Neural progenitor cell (in vitro differentiated cells): ENCODE measurements at regions not wholly inside any gene's neighbourhood (a gene's known extent, or its start where the extent isn't known, plus 50 kb on each side); places are given as distances from the start of the nearest gene placed in this dataset.
A peak's percentile ranks its signal among the peaks of the same experiment; 100 is the strongest.

ENCODE experiments used
- DNase-seq: peaks from one replicate; pipeline ENCODE4 v3.0.0-alpha.2; 2016; ENCODE audit warnings: low spot score
- H2AFZ ChIP-seq: fragments of 200-600 bp; sonication (generic); replicated peaks from 2 replicates; pipeline ENCODE4 v1.6.1; 2016; ENCODE audit warnings: antibody characterized with exemption
- H3F3A ChIP-seq: fragments of 200-600 bp; sonication (generic); 2 replicates; pipeline ENCODE4 v1.6.1; 2016; ENCODE audit warnings: antibody characterized with exemption, low read depth
- H3K27ac ChIP-seq: fragments of 200-600 bp; sonication (generic); 2 replicates; pipeline ENCODE4 v1.5.1; 2016; ENCODE audit warnings: mild to moderate bottlenecking
- H3K27me3 ChIP-seq: fragments of 200-600 bp; sonication (generic); 2 replicates; pipeline ENCODE4 v1.6.1; 2016; ENCODE audit warnings: mild to moderate bottlenecking, moderate library complexity
- H3K36me3 ChIP-seq: fragments of 200-600 bp; sonication (generic); 2 replicates; pipeline ENCODE4 v1.5.1; 2016
- H3K4me1 ChIP-seq: fragments of 200-600 bp; sonication (generic); 2 replicates; pipeline ENCODE4 v1.6.1; 2016; ENCODE audit warnings: mixed run types
- H3K4me2 ChIP-seq: fragments of 200-600 bp; sonication (generic); 2 replicates; pipeline ENCODE4 v1.6.1; 2016
- H3K4me3 ChIP-seq: fragments of 200-600 bp; sonication (generic); 2 replicates; pipeline ENCODE4 v1.5.1; 2016
- H3K79me2 ChIP-seq: fragments of 200-600 bp; sonication (generic); 2 replicates; pipeline ENCODE4 v1.6.1; 2016; ENCODE audit warnings: low read depth
- H3K9ac ChIP-seq: fragments of 200-600 bp; sonication (generic); 2 replicates; pipeline ENCODE4 v1.6.1; 2016
- H3K9me3 ChIP-seq: fragments of 200-600 bp; sonication (generic); 2 replicates; pipeline ENCODE4 v1.5.1; 2016; ENCODE audit warnings: low read depth
- H4K20me1 ChIP-seq: fragments of 200-600 bp; sonication (generic); 2 replicates; pipeline ENCODE4 v1.6.1; 2016; ENCODE audit warnings: low read depth
- H3K27ac Mint-ChIP-seq: 3 replicates; pipeline ENCODE4 v1.8.0; 2021; ENCODE audit warnings: mixed read lengths
- H3K27me3 Mint-ChIP-seq: 2 replicates; pipeline ENCODE4 v1.8.0; 2022; ENCODE audit warnings: low read depth, mild to moderate bottlenecking, inconsistent platforms, moderate library complexity, mixed read lengths; ENCODE audit not compliant: insufficient read depth
- H3K36me3 Mint-ChIP-seq: 3 replicates; pipeline ENCODE4 v1.8.0; 2021; ENCODE audit warnings: mixed read lengths
- H3K4me1 Mint-ChIP-seq: 3 replicates; pipeline ENCODE4 v1.8.0; 2021; ENCODE audit warnings: mixed read lengths
- H3K4me3 Mint-ChIP-seq: 3 replicates; pipeline ENCODE4 v1.8.0; 2021; ENCODE audit warnings: mild to moderate bottlenecking, moderate library complexity, mixed read lengths
- H3K9me3 Mint-ChIP-seq: 3 replicates; pipeline ENCODE4 v1.8.0; 2020; ENCODE audit warnings: mixed read lengths
- CTCF ChIP-seq: fragments of 200-600 bp; sonication (generic); IDR thresholded peaks from 2 replicates; pipeline ENCODE4 v1.5.1; 2017; ENCODE audit warnings: antibody characterized with exemption, mild to moderate bottlenecking
- EZH2 ChIP-seq: fragments of 200-600 bp; sonication (generic); IDR thresholded peaks from 2 replicates; pipeline ENCODE4 v1.6.1; 2017; ENCODE audit warnings: antibody characterized with exemption, mild to moderate bottlenecking, moderate library complexity
- EZH2phosphoT487 ChIP-seq: fragments of 200-600 bp; sonication (generic); IDR thresholded peaks from 2 replicates; pipeline ENCODE4 v1.6.1; 2017; ENCODE audit warnings: antibody characterized with exemption

GRCh38 chr3:110753516-110753915 lies 318.1 kb upstream of the NECTIN3 start:
- Histone ChIP-seq H3K4me1 (peaks cover 31% of the 10 kb centered on the region), H3K9me3 (no peaks in the 10 kb centered on the region), H3K9ac (no peak overlapping the region), H3K79me2 (no peaks in the 10 kb centered on the region), H3F3A (peaks cover 22% of the 10 kb centered on the region), H3K27ac (no peak overlapping the region), H3K27me3 (no peaks in the 10 kb centered on the region), H3K4me3 (no peak overlapping the region), H3K4me2 (no peak overlapping the region), H4K20me1 (no peaks in the 10 kb centered on the region), H2AFZ (no peak overlapping the region), H3K36me3 (no peaks in the 10 kb centered on the region)
- DNase-seq = no peak
- H3K4me3 Mint-ChIP-seq = no peak overlapping the region
- H3K4me1 Mint-ChIP-seq = peaks cover 31% of the 10 kb centered on the region
- peaks cover under 1% of the 10 kb centered on the region for H3K27me3 Mint-ChIP-seq
- no peaks in the 10 kb centered on the region for H3K36me3 Mint-ChIP-seq
- TF ChIP-seq EZH2 (no peak), EZH2phosphoT487 (no peak), CTCF (no peak)
- peak overlapping the region; percentile 17 for H3K27ac Mint-ChIP-seq
- peaks cover 2% of the 10 kb centered on the region for H3K9me3 Mint-ChIP-seq

DNA sequence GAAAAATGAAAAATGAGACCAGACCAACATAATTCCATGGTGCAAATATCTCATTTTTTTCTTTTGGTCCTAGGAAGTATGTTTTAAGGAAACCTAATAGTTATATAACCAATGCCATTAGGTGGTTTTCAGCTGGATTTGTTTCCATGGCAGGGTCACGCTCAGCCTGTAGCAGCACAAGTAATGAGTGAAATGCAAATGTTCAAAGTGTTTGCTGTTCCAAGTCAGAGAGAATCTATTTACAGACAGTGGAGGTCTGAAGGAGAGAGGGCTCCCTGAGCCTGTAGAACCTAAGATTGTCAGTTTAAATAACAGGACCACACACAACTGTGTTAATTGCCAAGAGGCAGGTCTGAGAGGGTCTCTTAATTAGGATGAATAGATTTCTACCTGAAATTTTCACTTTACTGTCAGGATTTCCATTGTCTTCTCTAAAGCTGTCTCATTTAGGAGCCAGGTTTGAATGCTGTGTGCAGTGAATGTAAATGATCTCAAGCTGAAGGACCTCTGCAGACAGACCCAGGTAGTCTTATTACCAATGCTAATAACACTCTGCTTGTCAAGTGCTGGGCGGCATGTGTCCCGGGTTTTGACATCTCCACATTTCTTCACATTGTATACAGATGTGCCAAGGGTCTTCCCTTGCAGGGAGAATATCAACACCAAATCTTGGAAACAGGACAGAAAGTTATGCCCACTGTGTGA lies 317.3 kb upstream of the NECTIN3 start:
- no peak overlapping the region for H3K9ac ChIP-seq
- H3F3A ChIP-seq = peaks cover 22% of the 10 kb centered on the region
- no peak overlapping the region for H3K4me3 ChIP-seq
- no peaks in the 10 kb centered on the region for H4K20me1 ChIP-seq
- Mint-ChIP-seq H3K27me3 (peaks cover 2% of the 10 kb centered on the region), H3K9me3 (peaks cover 2% of the 10 kb centered on the region), H3K4me1 (peaks cover 31% of the 10 kb centered on the region), H3K27ac (peak overlapping the region; percentile 78), H3K4me3 (peak overlapping the region; percentile 9), H3K36me3 (no peaks in the 10 kb centered on the region)
- H2AFZ ChIP-seq = no peak overlapping the region
- H3K27me3 ChIP-seq = no peaks in the 10 kb centered on the region
- H3K9me3 ChIP-seq = no peaks in the 10 kb centered on the region
- H3K4me2 ChIP-seq = no peak overlapping the region
- H3K27ac ChIP-seq = no peak overlapping the region
- peak; percentile 9 for DNase-seq
- no peaks in the 10 kb centered on the region for H3K79me2 ChIP-seq
- H3K4me1 ChIP-seq = peaks cover 31% of the 10 kb centered on the region
- no peaks in the 10 kb centered on the region for H3K36me3 ChIP-seq
- TF ChIP-seq EZH2phosphoT487 (no peak), EZH2 (no peak), CTCF (no peak)

- peaks cover 22% of the 10 kb centered on the region for H3F3A ChIP-seq
- no peak overlapping the region for H3K4me2 ChIP-seq
- Mint-ChIP-seq H3K4me1 (peaks cover 31% of the 10 kb centered on the region), H3K27ac (peak overlapping the region; percentile 48), H3K27me3 (peaks cover 2% of the 10 kb centered on the region), H3K36me3 (no peaks in the 10 kb centered on the region), H3K9me3 (peaks cover 6% of the 10 kb centered on the region), H3K4me3 (peak overlapping the region; percentile 23)
- no peaks in the 10 kb centered on the region for H3K36me3 ChIP-seq
- H3K79me2 ChIP-seq = no peaks in the 10 kb centered on the region
- H3K4me1 ChIP-seq = peaks cover 27% of the 10 kb centered on the region
- no peak overlapping the region for H3K9ac ChIP-seq
- H3K27ac ChIP-seq = peak overlapping the region; percentile 11
- no peak overlapping the region for H3K4me3 ChIP-seq
- H3K27me3 ChIP-seq = no peaks in the 10 kb centered on the region
- H4K20me1 ChIP-seq = no peaks in the 10 kb centered on the region
- peak; percentile 18 for DNase-seq
- peak overlapping the region; percentile 62 for H2AFZ ChIP-seq
- H3K9me3 ChIP-seq = no peaks in the 10 kb centered on the region
- TF ChIP-seq EZH2phosphoT487 (no peak), EZH2 (no peak), CTCF (no peak)
Observed at GRCh38 chr3:110755345-110755744, 316.3 kb upstream of the NECTIN3 start.
